HepG2 (cell line): ENCODE measurements at regions not wholly inside any gene's neighbourhood (a gene's known extent, or its start where the extent isn't known, plus 50 kb on each side); places are given as distances from the start of the nearest gene placed in this dataset.

Source experiments
- ATAC-seq: fragments of 200-7000 bp; cut with Tn5 transposase; 3 replicates; pipeline ENCODE4 v1.9.1; 2020; ENCODE audit warnings: mild to moderate bottlenecking, moderate library complexity
- BruUV-seq: library from RNA; stranded (reverse); fragments of 400-500 nt; replicated peaks from 2 replicates; lab custom pipeline; 2021; lab: Mats Ljungman, UMichigan
- CTCF ChIA-PET: fragments of 300-600 bp; formaldehyde crosslinking; extraction: SDS; loops from one replicate; lab custom pipeline; 2021; ENCODE audit warnings: low total read pairs, inconsistent platforms, low intra/inter-chr PET ratio; lab: Yijun Ruan, JAX
- POLR2A ChIA-PET: fragments of 350-600 bp; sonication (Branson Sonifier 250); formaldehyde crosslinking; loops from one replicate; lab custom pipeline; 2020; ENCODE audit warnings: antibody characterized with exemption, inconsistent platforms; lab: Yijun Ruan, JAX
- DNase-seq: peaks from one replicate; pipeline ENCODE4 v3.0.0-alpha.2; 2015; ENCODE audit warnings: low spot score
- FAIRE-seq: peaks from 3 replicates; lab custom pipeline; 2011; peaks lifted over from hg19 to GRCh38; lab: Jason Lieb, UNC
- H2AFZ ChIP-seq: one replicate; pipeline ENCODE4 v1.6.1; 2011; ENCODE audit warnings: low read length, inconsistent platforms
- H3K27ac ChIP-seq: fragments of 300-600 bp; 3 replicates; pipeline ENCODE4 v1.8.0; 2011; ENCODE audit warnings: mixed run types, mild to moderate bottlenecking, mixed read lengths, low read length, inconsistent platforms; ENCODE audit not compliant: insufficient read depth; ENCODE audit errors: extremely low read length
- H3K27me3 ChIP-seq, 2 experiments: fragments of 200-600 bp in 1 of 2; 2 replicates in 1 of 2; 3 replicates in 1 of 2; pipeline versions ENCODE4 v1.6.0 to v1.8.0; 2011; ENCODE audit warnings: low read length in 2 of 2, mild to moderate bottlenecking in 2 of 2, moderate library complexity in 2 of 2, inconsistent platforms in 1 of 2; ENCODE audit not compliant: insufficient read depth in 2 of 2, control insufficient read depth in 1 of 2
- H3K36me3 ChIP-seq, 2 experiments: fragments of 200-600 bp in 1 of 2; replicated peaks in 1 of 2; 2 replicates in 1 of 2; 3 replicates in 1 of 2; pipeline versions ENCODE4 v1.5.1 to v1.8.0; 2011; ENCODE audit warnings: low read length in 2 of 2, inconsistent platforms in 1 of 2; ENCODE audit not compliant: insufficient read depth in 2 of 2, control insufficient read depth in 1 of 2
- H3K4me1 ChIP-seq: 2 replicates; pipeline ENCODE4 v1.5.1; 2012; ENCODE audit warnings: low read length, inconsistent platforms; ENCODE audit not compliant: insufficient read depth
- H3K4me2 ChIP-seq: 2 replicates; pipeline ENCODE4 v1.6.0; 2011; ENCODE audit warnings: low read depth, low read length, inconsistent platforms
- H3K4me3 ChIP-seq, 3 experiments: fragments of 200-600 bp in 1 of 3; sonication (generic), shearing (Covaris generic) in 1 of 3; replicated peaks in 1 of 3; 2 replicates each; pipeline ENCODE4 v1.5.1; 2011 to 2016; ENCODE audit warnings: low read length in 3 of 3, inconsistent platforms in 2 of 3, low read depth in 2 of 3, mild to moderate bottlenecking in 2 of 3, control low read depth in 1 of 3, mixed read lengths in 1 of 3; ENCODE audit not compliant: insufficient read depth in 1 of 3
- H3K79me2 ChIP-seq: one replicate; pipeline ENCODE4 v1.6.1; 2011; ENCODE audit warnings: low read length, inconsistent platforms; ENCODE audit not compliant: insufficient read depth
- H3K9ac ChIP-seq: 2 replicates; pipeline ENCODE4 v1.6.0; 2011; ENCODE audit warnings: mild to moderate bottlenecking, low read depth, low read length, inconsistent platforms; ENCODE audit not compliant: insufficient read depth
- H3K9me3 ChIP-seq: 2 replicates; pipeline ENCODE4 v1.5.1; 2012; ENCODE audit warnings: mild to moderate bottlenecking, low read length
- H4K20me1 ChIP-seq: 2 replicates; pipeline ENCODE4 v1.6.0; 2011; ENCODE audit warnings: inconsistent platforms, mild to moderate bottlenecking, low read length, moderate library complexity; ENCODE audit not compliant: insufficient read depth
- DZIP1 ChIP-seq: sonication (generic); formaldehyde crosslinking; IDR thresholded peaks from 2 replicates; pipeline ENCODE4 v1.5.0; 2020; ENCODE audit warnings: mild to moderate bottlenecking, missing genetic modification reagents
- FOSL2 ChIP-seq: sonication (generic); formaldehyde crosslinking; IDR thresholded peaks from 2 replicates; pipeline ENCODE4 v1.4.0; 2020; ENCODE audit warnings: missing genetic modification reagents
- HES4 ChIP-seq: sonication (generic); formaldehyde crosslinking; IDR thresholded peaks from 2 replicates; pipeline ENCODE4 v1.9.0; 2021; ENCODE audit warnings: mild to moderate bottlenecking, missing genetic modification reagents, borderline replicate concordance
- MZF1 ChIP-seq: sonication (generic); formaldehyde crosslinking; IDR thresholded peaks from 2 replicates; pipeline ENCODE4 v1.8.1; 2023; ENCODE audit warnings: mild to moderate bottlenecking, missing genetic modification reagents, borderline replicate concordance
- RAD21 ChIP-seq: fragments of 450-650 bp; formaldehyde crosslinking; IDR thresholded peaks from 2 replicates; pipeline ENCODE4 v1.5.0; 2020; ENCODE audit warnings: mild to moderate bottlenecking
- SALL1 ChIP-seq: sonication (generic); formaldehyde crosslinking; IDR thresholded peaks from 2 replicates; pipeline ENCODE4 v1.8.0; 2022; ENCODE audit warnings: mild to moderate bottlenecking, missing genetic modification reagents
- SP5 ChIP-seq: IDR thresholded peaks from 2 replicates; pipeline ENCODE4 v1.6.1; 2016; ENCODE audit warnings: low read depth, borderline replicate concordance
- SRY ChIP-seq: sonication (generic); formaldehyde crosslinking; IDR thresholded peaks from 2 replicates; pipeline ENCODE4 v1.8.0; 2022; ENCODE audit warnings: mild to moderate bottlenecking, missing genetic modification reagents
- YEATS4 ChIP-seq: sonication (generic); formaldehyde crosslinking; IDR thresholded peaks from 2 replicates; pipeline ENCODE4 v1.4.0; 2020; ENCODE audit warnings: missing genetic modification reagents, borderline replicate concordance
- ZMYM3 ChIP-seq: sonication (generic); formaldehyde crosslinking; IDR thresholded peaks from 2 replicates; pipeline ENCODE4 v1.5.1; 2020; ENCODE audit warnings: mild to moderate bottlenecking, missing genetic modification reagents
- ZNF234 ChIP-seq: sonication (generic); formaldehyde crosslinking; conservative IDR thresholded peaks from 2 replicates; pipeline ENCODE4 v1.5.1; 2020; ENCODE audit warnings: mild to moderate bottlenecking, missing genetic modification reagents
- ZNF460 ChIP-seq: sonication (generic); formaldehyde crosslinking; IDR thresholded peaks from 2 replicates; pipeline ENCODE4 v1.5.1; 2020; ENCODE audit warnings: missing genetic modification reagents, mild to moderate bottlenecking, borderline replicate concordance
- WGBS: methylation state at CpG from one replicate; pipeline ENCODE4 v1.1.6; 2017; ENCODE audit warnings: low lambda C conversion rate; 5-methylcytosine and 5-hydroxymethylcytosine counted together
- in situ Hi-C: cut with HindIII; loops from 2 replicates; pipeline ENCODE4 v1.10.0; 2017; ENCODE audit warnings: low pct_unique_long_range_greater_than_20kb; ENCODE audit not compliant: extremely low pct_ligation_motif_present
- intact Hi-C: fragments of 100-400 bp; cut with micrococcal nuclease; formaldehyde crosslinking; loops from one replicate; pipeline ENCODE4 v1.10.0; 2022; ENCODE audit not compliant: unreplicated experiment
- TF ChIP-seq, protein P1 (sequence below), 2 experiments: sonication (generic) in 1 of 2; formaldehyde crosslinking in 1 of 2; IDR thresholded peaks; 2 replicates each; pipeline versions ENCODE4 v1.4.0 to v1.6.1; 2016 to 2020; ENCODE audit warnings: borderline replicate concordance in 1 of 2, low read depth in 1 of 2, mild to moderate bottlenecking in 1 of 2, missing genetic modification reagents in 1 of 2

DNA sequence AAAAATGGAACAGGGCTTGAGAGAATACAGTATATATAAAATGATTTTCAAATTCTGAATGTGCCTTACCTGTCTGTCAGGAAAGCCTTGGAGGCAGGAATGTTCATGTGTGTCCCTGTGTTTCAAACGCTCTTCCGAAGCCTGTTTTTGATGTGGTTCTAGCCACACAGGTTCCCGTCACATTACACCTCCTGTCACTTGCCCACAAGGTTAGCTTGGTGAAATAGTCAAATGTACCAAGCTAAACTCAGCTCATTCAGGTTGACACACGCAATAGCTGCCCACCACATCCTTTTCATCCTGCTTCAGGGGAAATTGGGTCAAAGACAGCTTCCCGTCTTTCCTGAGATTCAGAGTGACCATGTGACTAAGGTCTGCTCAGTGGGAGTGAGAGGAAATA, 574.0 kb downstream of the EFNB2 start:
- BruUV-seq, result no TSS peak
- Histone ChIP-seq H4K20me1 (no peaks in the 10 kb centered on the region), H3K4me1 (no peaks in the 10 kb centered on the region), H3K4me3 (no peak overlapping the region), H3K79me2 (no peaks in the 10 kb centered on the region), H2AFZ (no peak overlapping the region), H3K27me3 (no peaks in the 10 kb centered on the region), H3K27ac (no peak overlapping the region), H3K4me2 (no peak overlapping the region), H3K36me3 (no peaks in the 10 kb centered on the region), H3K9me3 (no peaks in the 10 kb centered on the region), H3K9ac (no peak overlapping the region)
- no peak for DNase-seq
- 21% methylated on average over 5 of the region's 5 CpGs for WGBS
- FAIRE-seq, result no peak
- POLR2A ChIA-PET, result no interaction called here
- intact Hi-C loops, result no loop called here
- in situ Hi-C loops, result no loop called here
- ATAC-seq, result no peak
- CTCF ChIA-PET, result no interaction called here
- TF ChIP-seq ZNF234 (no peak), SRY (CRISPR knock-in tag) (no peak), MZF1 (no peak), RAD21 (CRISPR knock-in tag) (no peak), SP5 (CRISPR knock-in tag) (no peak), ZMYM3 (CRISPR knock-in tag) (no peak), DZIP1 (CRISPR knock-in tag) (no peak)

- POLR2A ChIA-PET, result no interaction called here
- Histone ChIP-seq H4K20me1 (no peaks in the 10 kb centered on the region), H3K4me2 (no peak overlapping the region), H3K36me3 (no peaks in the 10 kb centered on the region), H3K27me3 (no peaks in the 10 kb centered on the region), H3K9ac (no peak overlapping the region), H3K27ac (no peak overlapping the region), H3K4me3 (no peak overlapping the region), H3K9me3 (no peaks in the 10 kb centered on the region), H3K4me1 (no peaks in the 10 kb centered on the region), H3K79me2 (no peaks in the 10 kb centered on the region), H2AFZ (no peak overlapping the region)
- WGBS, result 52% methylated on average over 7 of the region's 7 CpGs
- no peak for ATAC-seq
- FAIRE-seq, result no peak
- no TSS peak for BruUV-seq
- TF ChIP-seq FOSL2 (CRISPR knock-in tag), result no peak
- no peak for TF ChIP-seq ZNF460
- no peak for TF ChIP-seq YEATS4 (CRISPR knock-in tag)
- TF ChIP-seq SALL1, result no peak
- TF ChIP-seq, protein P1, sequence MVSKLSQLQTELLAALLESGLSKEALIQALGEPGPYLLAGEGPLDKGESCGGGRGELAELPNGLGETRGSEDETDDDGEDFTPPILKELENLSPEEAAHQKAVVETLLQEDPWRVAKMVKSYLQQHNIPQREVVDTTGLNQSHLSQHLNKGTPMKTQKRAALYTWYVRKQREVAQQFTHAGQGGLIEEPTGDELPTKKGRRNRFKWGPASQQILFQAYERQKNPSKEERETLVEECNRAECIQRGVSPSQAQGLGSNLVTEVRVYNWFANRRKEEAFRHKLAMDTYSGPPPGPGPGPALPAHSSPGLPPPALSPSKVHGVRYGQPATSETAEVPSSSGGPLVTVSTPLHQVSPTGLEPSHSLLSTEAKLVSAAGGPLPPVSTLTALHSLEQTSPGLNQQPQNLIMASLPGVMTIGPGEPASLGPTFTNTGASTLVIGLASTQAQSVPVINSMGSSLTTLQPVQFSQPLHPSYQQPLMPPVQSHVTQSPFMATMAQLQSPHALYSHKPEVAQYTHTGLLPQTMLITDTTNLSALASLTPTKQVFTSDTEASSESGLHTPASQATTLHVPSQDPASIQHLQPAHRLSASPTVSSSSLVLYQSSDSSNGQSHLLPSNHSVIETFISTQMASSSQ (IDR thresholded peaks at IDR 0.05; ENCODE audit: low read depth), result no peak
- TF ChIP-seq, protein P1 (CRISPR knock-in tag; IDR thresholded peaks at IDR 0.05; ENCODE audit: borderline replicate concordance), result no peak
- TF ChIP-seq HES4 (CRISPR knock-in tag), result no peak
- CTCF ChIA-PET, result no interaction called here
- in situ Hi-C loops (no loop called here), intact Hi-C loops (no loop called here)
- no peak for DNase-seq
Measured at GRCh38 chr13:105960326-105960725, 575.1 kb downstream of the EFNB2 start.
